GM18907 (cell line): ENCODE measurements at regions not wholly inside any gene's neighbourhood (a gene's known extent, or its start where the extent isn't known, plus 50 kb on each side); places are given as distances from the start of the nearest gene placed in this dataset.
A peak's percentile ranks its signal among the peaks of the same experiment; 100 is the strongest.

ENCODE experiments used
- ATAC-seq: cut with Tn5 transposase; IDR thresholded peaks from one replicate; pipeline ENCODE4 v1.9.1; 2021; ENCODE audit warnings: mild to moderate bottlenecking, moderate library complexity; ENCODE audit not compliant: unreplicated experiment

GRCh38 chr1:25038699-25039098, 108.6 kb upstream of the RUNX3 start:
- ATAC-seq, result no peak

DNA sequence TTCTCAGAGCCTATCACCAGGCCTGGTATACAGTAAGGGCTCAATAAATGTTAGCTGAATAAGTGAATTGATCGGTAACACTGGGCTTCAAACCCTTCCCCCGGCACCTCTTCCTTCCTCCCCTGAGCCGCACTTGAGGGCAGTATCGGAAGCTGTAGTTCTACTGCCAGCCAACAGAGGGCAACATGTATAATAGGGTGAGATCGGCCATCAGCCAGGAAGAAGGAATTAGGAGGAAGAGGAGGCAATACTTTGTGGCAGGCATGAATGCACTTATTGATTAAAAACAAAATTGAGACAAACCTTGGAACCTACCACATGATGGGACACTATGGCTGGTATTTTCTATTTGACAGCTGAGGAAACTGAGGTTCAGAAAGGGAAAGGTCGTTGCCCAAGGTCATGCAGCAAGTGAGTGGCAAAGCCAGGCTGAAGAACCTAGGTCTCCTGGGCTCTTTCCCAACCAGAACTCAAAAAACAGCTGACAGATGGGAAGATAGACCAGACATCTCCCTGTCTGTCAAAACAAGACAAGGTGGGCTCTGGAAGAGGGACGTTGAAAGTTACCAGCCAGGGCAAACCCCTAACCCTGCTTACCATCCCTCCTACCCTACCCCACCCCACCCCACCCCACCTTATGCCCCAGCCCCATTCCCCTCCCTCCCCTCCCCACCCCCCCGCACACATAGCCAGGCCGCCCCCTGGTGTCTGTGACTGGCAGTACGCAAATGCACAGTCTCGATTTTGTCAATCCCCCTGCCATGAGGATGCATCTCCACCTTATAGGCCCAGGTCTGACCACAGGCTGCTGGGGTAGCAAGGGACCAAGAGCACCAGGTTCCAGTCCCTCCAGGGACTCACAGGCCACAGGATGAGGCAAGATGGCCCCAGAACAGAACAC, 107.3 kb upstream of the RUNX3 start:
- ATAC-seq, result no peak

DNA sequence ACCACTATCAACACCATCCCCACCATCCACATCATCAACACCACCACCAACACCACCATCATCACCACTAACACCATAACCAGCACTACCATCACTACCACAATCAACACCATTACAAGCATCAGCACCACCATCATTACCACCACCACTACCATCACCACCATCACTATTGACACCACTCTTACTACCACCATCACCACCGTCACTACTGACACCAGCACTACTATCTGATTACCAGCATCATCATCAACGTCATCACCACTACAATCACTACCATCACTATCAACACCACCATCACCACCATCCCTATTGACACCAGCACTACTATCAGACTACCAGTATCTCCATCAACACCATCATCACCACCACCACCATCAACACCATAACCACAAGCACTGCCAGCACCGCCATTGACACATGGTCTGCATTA, 106.1 kb upstream of the RUNX3 start:
- no peak for ATAC-seq

- no peak for ATAC-seq
Observed at GRCh38 chr1:25035523-25036116, 105.5 kb upstream of the RUNX3 start.

DNA sequence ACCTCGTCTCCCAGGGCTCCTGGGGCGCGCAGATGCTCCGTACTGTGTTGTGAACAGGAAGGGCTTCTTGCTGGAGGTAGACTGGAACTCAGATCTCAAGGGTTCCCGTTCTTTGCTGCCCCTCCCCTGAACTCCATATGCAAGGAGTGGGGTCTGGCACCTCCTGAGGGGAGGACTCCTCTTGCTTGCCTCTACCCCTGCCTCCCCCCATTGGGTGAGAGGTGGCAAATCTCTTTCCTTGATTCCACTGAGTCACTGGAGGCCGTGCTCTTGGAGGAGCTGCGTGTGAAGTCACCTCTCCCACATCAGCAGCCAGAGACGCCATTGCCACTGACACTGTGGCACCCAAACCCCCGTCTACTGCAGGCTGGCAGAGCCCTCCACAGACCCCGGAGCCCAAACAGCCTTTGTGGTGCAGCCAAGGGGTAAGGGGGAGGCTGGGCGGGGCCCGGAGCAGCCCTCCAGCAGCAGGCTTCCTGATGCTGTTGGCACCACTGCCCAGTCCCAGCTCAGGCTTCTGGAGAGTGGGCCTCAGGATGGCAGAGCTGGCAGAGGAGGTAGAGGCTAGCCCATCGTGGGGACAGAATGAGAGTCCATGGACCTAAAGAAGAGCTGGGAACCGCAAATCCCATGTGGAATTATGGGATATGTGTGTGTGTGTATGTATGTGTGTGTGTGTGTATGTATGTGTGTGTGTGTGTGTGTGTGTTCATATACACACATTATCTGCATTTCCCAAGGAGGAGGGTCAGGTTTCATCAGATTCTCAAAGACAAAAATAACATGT, 104.9 kb upstream of the RUNX3 start:
- ATAC-seq, result no peak

DNA sequence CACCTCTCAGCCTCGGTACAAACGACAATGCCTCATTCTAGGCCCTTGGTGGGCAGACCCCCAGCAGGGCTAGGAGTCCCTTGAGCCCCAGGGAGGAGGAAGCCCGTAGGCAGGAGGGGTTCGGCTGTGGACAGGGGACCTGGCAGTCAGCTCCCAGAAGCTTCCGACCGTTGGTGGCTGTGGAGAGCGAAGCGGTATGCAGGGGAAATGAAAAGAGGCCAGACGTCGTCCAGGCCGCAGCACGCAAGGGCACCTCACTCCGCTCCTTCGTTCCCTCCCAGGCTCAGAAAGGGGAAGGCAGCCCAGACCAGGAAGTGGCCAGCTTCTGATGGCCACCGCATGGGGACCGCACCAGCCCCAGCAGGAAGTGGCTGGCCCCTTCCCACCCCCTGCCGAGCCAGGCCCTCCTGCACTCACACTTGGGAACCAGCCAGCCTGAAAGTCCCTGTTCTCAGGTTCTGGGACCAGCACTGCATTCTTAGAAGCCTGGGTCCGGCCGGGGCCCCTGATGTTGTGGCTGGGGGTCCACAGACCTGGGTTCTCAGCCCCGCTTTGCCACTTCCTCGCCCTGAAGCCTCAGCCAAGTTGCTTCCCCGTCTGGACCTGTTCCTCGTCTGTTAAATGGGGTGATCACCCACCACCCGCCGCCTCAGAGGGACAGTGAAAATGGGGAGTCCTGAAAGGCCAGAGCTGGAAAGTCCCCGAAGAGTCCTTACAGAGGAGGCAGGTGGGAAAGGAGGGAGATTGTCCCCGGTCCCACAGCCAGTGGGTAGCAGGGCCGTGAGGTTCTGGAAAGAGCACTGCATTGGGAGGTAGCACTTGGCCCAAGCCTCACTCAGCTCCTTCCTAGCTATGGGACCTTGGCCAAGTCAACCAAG, 104.0 kb upstream of the RUNX3 start:
- peak; percentile 22 for ATAC-seq

DNA sequence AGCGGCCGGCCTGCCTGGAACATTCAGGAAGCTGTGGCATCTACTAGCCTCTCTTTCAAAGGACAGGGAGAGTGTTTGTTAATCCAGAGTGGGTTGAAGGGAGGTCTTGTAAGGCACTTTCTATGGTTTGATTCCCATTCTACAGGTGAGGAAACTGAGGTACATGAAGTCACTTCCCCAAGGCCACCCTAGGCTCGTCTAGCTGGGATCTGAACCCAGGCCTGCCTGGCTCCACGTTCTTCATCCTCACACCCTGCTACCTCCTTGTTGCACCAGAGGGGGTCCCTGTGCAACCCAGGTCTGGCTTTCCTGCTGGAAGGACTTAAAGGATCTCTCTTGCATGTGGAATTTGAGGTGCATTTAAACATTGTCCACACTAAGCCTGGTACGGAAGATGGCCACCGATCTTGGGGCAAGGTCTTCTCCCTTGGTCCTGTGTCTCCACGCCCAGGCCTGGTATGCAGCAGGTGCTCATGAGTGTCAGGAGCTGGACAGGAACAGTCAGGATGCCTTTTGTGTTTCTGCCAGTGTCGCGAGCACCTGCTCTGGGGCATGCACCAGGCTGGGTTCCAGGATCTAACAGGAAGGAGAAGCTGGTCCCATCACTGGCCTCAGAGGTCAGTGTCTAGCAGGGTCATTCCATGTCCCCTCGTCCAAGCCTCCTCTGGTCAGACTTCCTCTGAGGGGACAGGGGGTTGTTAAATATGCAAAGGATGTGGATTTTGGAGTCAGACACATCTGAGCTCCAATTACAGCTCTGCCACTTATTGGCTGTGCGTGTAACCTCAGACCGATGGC, 103.2 kb upstream of the RUNX3 start:
- peak; percentile 1 for ATAC-seq

DNA sequence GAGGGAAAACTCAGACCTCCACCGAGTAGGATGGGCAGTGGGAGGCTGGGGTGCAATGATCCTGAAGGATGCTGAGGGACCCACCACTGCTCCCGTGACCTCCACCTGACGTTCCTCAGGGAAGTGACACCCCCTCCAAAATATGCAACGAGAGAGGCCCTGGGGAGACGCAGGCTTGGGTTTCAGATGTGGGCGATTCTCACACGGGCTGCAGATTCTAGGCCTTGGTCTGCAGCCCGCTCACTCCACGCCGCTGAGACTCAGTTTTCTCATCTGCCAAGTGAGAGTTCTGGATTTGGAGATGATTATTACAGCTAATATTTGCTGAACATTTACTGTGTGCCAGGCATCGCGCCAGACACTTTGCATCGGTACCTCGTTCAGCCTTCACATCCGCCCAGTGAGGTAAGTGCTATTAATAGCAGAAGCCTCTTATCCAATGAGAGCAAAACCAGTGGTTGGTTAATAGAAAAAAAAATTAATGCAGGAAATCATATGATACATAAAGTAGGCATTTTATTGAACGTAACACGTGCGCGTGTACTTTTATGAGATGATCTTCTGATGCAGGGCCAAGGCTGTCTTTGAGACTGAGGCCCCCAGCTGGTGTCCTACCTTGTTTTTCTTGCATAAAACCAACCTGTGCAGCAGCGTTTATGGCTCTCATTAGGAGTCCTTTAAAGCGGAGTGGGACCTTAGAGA, 102.0 kb upstream of the RUNX3 start:
- ATAC-seq, result peak; percentile 41

DNA sequence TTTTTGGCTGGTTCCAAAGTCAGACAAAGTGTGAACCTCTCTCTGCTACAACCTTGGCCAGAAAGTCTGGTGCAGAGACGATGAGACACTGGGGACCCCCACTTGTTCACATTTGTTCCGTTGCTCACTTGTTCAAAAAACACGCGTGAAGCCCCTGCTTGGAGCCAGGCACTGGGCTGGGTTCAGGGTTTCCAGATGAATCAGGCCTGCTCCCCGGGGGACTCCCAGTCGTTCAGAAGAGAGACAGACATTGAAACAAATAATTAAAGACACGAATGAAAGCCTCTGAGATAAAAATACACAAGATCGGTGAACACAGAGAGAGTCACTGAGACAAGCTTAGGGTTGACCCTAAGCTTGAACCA, 101.5 kb upstream of the RUNX3 start:
- ATAC-seq, result peak; percentile 12

- ATAC-seq, result peak; percentile 37
Observed at GRCh38 chr1:25030674-25031589, 100.9 kb upstream of the RUNX3 start.

- ATAC-seq, result no peak
Observed at GRCh38 chr1:25030012-25030411, 99.9 kb upstream of the RUNX3 start.

- no peak for ATAC-seq
Observed at GRCh38 chr1:25028907-25029599, 99.0 kb upstream of the RUNX3 start.

- no peak for ATAC-seq
Observed at GRCh38 chr1:25028587-25028906, 98.5 kb upstream of the RUNX3 start.

GRCh38 chr1:25027822-25028586, 97.9 kb upstream of the RUNX3 start:
- ATAC-seq, result no peak

- ATAC-seq, result no peak
Observed at GRCh38 chr1:25026730-25027450, 96.8 kb upstream of the RUNX3 start.

DNA sequence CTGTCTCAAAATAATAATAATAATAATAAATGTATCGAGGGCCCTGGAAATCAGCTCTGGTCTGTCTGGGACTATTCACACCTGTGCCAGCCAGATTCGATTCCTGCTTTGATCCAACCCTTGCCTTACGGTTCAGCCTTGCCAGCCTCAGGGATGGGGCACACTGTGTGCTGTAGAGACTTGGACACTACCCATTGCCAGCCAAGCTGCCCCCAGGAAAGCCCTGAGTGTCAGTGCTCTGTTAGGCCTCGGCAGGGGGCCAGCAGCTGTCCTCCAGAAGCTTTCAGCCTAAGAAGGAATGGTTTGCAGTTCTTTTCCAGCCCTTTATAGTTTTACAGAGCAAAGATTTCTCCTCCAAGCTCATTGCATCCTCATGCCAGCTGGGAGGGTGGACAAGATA, 96.2 kb upstream of the RUNX3 start:
- no peak for ATAC-seq
